ENCODE measurements at regions not wholly inside any gene's neighbourhood (a gene's known extent, or its start where the extent isn't known, plus 50 kb on each side); places are given as distances from the start of the nearest gene placed in this dataset.
A peak's percentile ranks its signal among the peaks of the same experiment; 100 is the strongest.

GRCh38 chr13:44768775-44769581 is 192.8 kb upstream of the TSC22D1 start:
- Mint-ChIP-seq H3K36me3 (ENCODE audit: low read depth) (no peaks in the 10 kb centered on the region), H3K4me1 (ENCODE audit: low read depth) (peaks cover 25% of the 10 kb centered on the region), H3K27ac (peak overlapping the region; percentile 31), H3K9me3 (no peaks in the 10 kb centered on the region), H3K27me3 (no peaks in the 10 kb centered on the region), H3K4me3 (no peak overlapping the region)
- no peak for TF ChIP-seq CTCF (IDR thresholded peaks at IDR 0.05)
- intact Hi-C loops (cut with DNase I, micrococcal nuclease) = no loop called here
- DNase-seq = peak in 1 of 14 experiments; percentile 18
- Histone ChIP-seq H3K27me3 (ENCODE audit: control insufficient read depth in 1 of 2, insufficient read depth in 2 of 2, low read length in 2 of 2) (no peaks in the 10 kb centered on the region), H3K4me1 (ENCODE audit: insufficient read depth, low read length) (peaks cover 14% of the 10 kb centered on the region), H3K4me3 (ENCODE audit: low read length) (no peak overlapping the region), H3K27ac (ENCODE audit: low read depth in 1 of 2, low read length in 2 of 2) (no peak overlapping the region), H3K9me3 (ENCODE audit: control insufficient read depth in 1 of 2, insufficient read depth in 1 of 2, low read length in 2 of 2) (no peaks in the 10 kb centered on the region), H3K36me3 (ENCODE audit: insufficient read depth, low read length) (no peaks in the 10 kb centered on the region)
- ATAC-seq (ENCODE audit: poor library complexity) = no peak
- ChIA-PET POLR2A (no interaction called here), CTCF (no interaction called here)

- CTCF ChIA-PET = no interaction called here
- peaks cover 25% of the 10 kb centered on the region for H3K4me1 Mint-ChIP-seq (ENCODE audit: low read depth)
- Histone ChIP-seq H3K4me1 (ENCODE audit: insufficient read depth, low read length) (peaks cover 14% of the 10 kb centered on the region), H3K36me3 (ENCODE audit: insufficient read depth, low read length) (no peaks in the 10 kb centered on the region), H3K27ac (ENCODE audit: low read depth in 1 of 2, low read length in 2 of 2) (no peak overlapping the region), H3K27me3 (ENCODE audit: control insufficient read depth in 1 of 2, insufficient read depth in 2 of 2, low read length in 2 of 2) (no peaks in the 10 kb centered on the region), H3K4me3 (ENCODE audit: low read length) (no peak overlapping the region), H3K9me3 (ENCODE audit: control insufficient read depth in 1 of 2, insufficient read depth in 1 of 2, low read length in 2 of 2) (no peaks in the 10 kb centered on the region)
- DNase-seq (peak in 5 of 14 experiments; percentile 4 to 72 (median 47)), ATAC-seq (ENCODE audit: poor library complexity) (peak; percentile 81)
- POLR2A ChIA-PET = no interaction called here
- no peaks in the 10 kb centered on the region for H3K36me3 Mint-ChIP-seq (ENCODE audit: low read depth)
- TF ChIP-seq CTCF (IDR thresholded peaks at IDR 0.05) = no peak
- H3K27me3 Mint-ChIP-seq = no peaks in the 10 kb centered on the region
- no peak overlapping the region for H3K4me3 Mint-ChIP-seq
- intact Hi-C loops (cut with DNase I, micrococcal nuclease) = no loop called here
- peak overlapping the region; percentile 1 for H3K27ac Mint-ChIP-seq
- no peaks in the 10 kb centered on the region for H3K9me3 Mint-ChIP-seq
Observed at GRCh38 chr13:44768239-44768638, 192.1 kb upstream of the TSC22D1 start.

GRCh38 chr13:44765001-44765471 is 188.9 kb upstream of the TSC22D1 start:
- H3K36me3 Mint-ChIP-seq (ENCODE audit: low read depth) = no peaks in the 10 kb centered on the region
- ChIA-PET CTCF (interaction anchor here (0.7 kb wide), 1 partner anchor 260 kb away, joined by 3 read pairs; no protein-coding TSS in a partner anchor), POLR2A (no interaction called here)
- H3K27ac ChIP-seq (ENCODE audit: low read depth in 1 of 2, low read length in 2 of 2) = no peak overlapping the region
- H3K36me3 ChIP-seq (ENCODE audit: insufficient read depth, low read length) = no peaks in the 10 kb centered on the region
- H3K9me3 Mint-ChIP-seq = no peaks in the 10 kb centered on the region
- H3K4me1 Mint-ChIP-seq (ENCODE audit: low read depth) = peaks cover 24% of the 10 kb centered on the region
- no peaks in the 10 kb centered on the region for H3K27me3 ChIP-seq (ENCODE audit: control insufficient read depth in 1 of 2, insufficient read depth in 2 of 2, low read length in 2 of 2)
- ATAC-seq (ENCODE audit: poor library complexity) (no peak), DNase-seq (no peak)
- no peaks in the 10 kb centered on the region for H3K9me3 ChIP-seq (ENCODE audit: control insufficient read depth in 1 of 2, insufficient read depth in 1 of 2, low read length in 2 of 2)
- no peak for TF ChIP-seq CTCF (IDR thresholded peaks at IDR 0.05)
- intact Hi-C loops (cut with DNase I, micrococcal nuclease) = no loop called here
- peaks cover 14% of the 10 kb centered on the region for H3K4me1 ChIP-seq (ENCODE audit: insufficient read depth, low read length)
- no peak overlapping the region for H3K27ac Mint-ChIP-seq
- H3K4me3 ChIP-seq (ENCODE audit: low read length) = no peak overlapping the region
- H3K4me3 Mint-ChIP-seq = no peak overlapping the region
- no peaks in the 10 kb centered on the region for H3K27me3 Mint-ChIP-seq

Data from CD4-positive, alpha-beta T cell (primary cell).